ENCODE measurements at regions not wholly inside any gene's neighbourhood (a gene's known extent, or its start where the extent isn't known, plus 50 kb on each side); places are given as distances from the start of the nearest gene placed in this dataset.

DNA sequence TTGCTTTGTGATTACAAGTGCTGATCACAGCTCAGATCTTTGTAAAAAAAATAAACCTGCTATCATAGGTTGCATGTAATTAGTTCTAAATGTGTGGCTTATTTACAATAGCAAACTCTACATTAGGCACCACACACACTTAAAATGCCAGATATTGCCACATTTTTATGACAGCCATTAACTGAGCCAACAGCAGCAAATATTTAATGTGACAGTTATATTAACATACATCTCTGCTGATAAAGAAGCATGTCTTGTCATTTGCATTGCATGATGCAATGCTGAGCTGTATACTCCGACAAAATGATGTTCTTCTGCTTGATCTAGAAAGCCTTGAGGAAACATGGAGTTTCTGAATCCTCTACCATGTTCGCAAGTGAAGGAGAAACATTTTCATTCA is 273.6 kb upstream of the VEPH1 start:
- TF ChIP-seq OSR1 (CRISPR knock-in tag; IDR thresholded peaks at IDR 0.05), result no peak
- TF ChIP-seq, protein P1, sequence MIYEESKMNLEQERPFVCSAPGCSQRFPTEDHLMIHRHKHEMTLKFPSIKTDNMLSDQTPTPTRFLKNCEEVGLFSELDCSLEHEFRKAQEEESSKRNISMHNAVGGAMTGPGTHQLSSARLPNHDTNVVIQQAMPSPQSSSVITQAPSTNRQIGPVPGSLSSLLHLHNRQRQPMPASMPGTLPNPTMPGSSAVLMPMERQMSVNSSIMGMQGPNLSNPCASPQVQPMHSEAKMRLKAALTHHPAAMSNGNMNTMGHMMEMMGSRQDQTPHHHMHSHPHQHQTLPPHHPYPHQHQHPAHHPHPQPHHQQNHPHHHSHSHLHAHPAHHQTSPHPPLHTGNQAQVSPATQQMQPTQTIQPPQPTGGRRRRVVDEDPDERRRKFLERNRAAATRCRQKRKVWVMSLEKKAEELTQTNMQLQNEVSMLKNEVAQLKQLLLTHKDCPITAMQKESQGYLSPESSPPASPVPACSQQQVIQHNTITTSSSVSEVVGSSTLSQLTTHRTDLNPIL (CRISPR knock-in tag; IDR thresholded peaks at IDR 0.05; ENCODE audit: low read depth), result no peak
- TF ChIP-seq, protein P2, sequence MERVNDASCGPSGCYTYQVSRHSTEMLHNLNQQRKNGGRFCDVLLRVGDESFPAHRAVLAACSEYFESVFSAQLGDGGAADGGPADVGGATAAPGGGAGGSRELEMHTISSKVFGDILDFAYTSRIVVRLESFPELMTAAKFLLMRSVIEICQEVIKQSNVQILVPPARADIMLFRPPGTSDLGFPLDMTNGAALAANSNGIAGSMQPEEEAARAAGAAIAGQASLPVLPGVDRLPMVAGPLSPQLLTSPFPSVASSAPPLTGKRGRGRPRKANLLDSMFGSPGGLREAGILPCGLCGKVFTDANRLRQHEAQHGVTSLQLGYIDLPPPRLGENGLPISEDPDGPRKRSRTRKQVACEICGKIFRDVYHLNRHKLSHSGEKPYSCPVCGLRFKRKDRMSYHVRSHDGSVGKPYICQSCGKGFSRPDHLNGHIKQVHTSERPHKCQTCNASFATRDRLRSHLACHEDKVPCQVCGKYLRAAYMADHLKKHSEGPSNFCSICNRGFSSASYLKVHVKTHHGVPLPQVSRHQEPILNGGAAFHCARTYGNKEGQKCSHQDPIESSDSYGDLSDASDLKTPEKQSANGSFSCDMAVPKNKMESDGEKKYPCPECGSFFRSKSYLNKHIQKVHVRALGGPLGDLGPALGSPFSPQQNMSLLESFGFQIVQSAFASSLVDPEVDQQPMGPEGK (CRISPR knock-in tag; IDR thresholded peaks at IDR 0.05; ENCODE audit: borderline replicate concordance), result no peak
- no peak for TF ChIP-seq ARNTL (CRISPR knock-in tag; IDR thresholded peaks at IDR 0.05; ENCODE audit: borderline replicate concordance, low read depth)
- no peak for TF ChIP-seq RARB (CRISPR knock-in tag; IDR thresholded peaks at IDR 0.05)
- TF ChIP-seq ZFP30 (CRISPR knock-in tag; IDR thresholded peaks at IDR 0.05), result no peak
- TF ChIP-seq ZFP3 (CRISPR knock-in tag; IDR thresholded peaks at IDR 0.05), result no peak
- TF ChIP-seq, protein P3, sequence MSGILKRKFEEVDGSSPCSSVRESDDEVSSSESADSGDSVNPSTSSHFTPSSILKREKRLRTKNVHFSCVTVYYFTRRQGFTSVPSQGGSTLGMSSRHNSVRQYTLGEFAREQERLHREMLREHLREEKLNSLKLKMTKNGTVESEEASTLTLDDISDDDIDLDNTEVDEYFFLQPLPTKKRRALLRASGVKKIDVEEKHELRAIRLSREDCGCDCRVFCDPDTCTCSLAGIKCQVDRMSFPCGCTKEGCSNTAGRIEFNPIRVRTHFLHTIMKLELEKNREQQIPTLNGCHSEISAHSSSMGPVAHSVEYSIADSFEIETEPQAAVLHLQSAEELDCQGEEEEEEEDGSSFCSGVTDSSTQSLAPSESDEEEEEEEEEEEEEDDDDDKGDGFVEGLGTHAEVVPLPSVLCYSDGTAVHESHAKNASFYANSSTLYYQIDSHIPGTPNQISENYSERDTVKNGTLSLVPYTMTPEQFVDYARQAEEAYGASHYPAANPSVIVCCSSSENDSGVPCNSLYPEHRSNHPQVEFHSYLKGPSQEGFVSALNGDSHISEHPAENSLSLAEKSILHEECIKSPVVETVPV (CRISPR knock-in tag; IDR thresholded peaks at IDR 0.05), result no peak
